ENCODE measurements at regions not wholly inside any gene's neighbourhood (a gene's known extent, or its start where the extent isn't known, plus 50 kb on each side); places are given as distances from the start of the nearest gene placed in this dataset.

DNA sequence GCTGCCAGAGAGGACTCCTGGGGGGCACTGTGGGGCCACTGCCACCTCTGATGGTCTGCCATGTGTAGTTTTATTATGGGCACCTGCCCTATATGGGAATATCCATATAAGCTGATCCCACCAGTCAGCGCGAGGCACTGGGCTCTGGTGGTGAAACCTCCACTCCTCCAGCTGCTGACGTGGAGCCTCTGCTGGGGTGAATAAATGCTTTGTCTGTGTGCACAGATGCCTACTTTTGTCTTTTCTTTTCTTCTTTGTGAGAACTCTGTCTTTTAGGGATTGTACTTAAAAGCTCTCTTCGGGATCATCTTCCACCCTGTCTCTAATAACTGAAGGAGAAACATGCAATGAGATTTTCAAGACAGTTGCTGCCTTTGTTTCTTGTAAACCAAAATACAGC lies 68.9 kb upstream of the NCK2 start:
- TF ChIP-seq, protein P1, sequence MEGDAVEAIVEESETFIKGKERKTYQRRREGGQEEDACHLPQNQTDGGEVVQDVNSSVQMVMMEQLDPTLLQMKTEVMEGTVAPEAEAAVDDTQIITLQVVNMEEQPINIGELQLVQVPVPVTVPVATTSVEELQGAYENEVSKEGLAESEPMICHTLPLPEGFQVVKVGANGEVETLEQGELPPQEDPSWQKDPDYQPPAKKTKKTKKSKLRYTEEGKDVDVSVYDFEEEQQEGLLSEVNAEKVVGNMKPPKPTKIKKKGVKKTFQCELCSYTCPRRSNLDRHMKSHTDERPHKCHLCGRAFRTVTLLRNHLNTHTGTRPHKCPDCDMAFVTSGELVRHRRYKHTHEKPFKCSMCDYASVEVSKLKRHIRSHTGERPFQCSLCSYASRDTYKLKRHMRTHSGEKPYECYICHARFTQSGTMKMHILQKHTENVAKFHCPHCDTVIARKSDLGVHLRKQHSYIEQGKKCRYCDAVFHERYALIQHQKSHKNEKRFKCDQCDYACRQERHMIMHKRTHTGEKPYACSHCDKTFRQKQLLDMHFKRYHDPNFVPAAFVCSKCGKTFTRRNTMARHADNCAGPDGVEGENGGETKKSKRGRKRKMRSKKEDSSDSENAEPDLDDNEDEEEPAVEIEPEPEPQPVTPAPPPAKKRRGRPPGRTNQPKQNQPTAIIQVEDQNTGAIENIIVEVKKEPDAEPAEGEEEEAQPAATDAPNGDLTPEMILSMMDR (conservative IDR thresholded peaks at IDR 0.05; ENCODE audit: low read depth, low read length): no peak
- TF ChIP-seq EZH2 (IDR thresholded peaks at IDR 0.05; ENCODE audit: low read length, unreplicated experiment) (no peak), EZH2phosphoT487 (IDR thresholded peaks at IDR 0.05; ENCODE audit: borderline replicate concordance, low read length) (no peak)

All from PC-3 (cell line).